ENCODE measurements at regions not wholly inside any gene's neighbourhood (a gene's known extent, or its start where the extent isn't known, plus 50 kb on each side); places are given as distances from the start of the nearest gene placed in this dataset.
"Not testable (repeated sequence)": the region's sequence is repeated elsewhere in the genome, so short reads cannot be mapped to it uniquely, and the experiment has no call there.

DNA sequence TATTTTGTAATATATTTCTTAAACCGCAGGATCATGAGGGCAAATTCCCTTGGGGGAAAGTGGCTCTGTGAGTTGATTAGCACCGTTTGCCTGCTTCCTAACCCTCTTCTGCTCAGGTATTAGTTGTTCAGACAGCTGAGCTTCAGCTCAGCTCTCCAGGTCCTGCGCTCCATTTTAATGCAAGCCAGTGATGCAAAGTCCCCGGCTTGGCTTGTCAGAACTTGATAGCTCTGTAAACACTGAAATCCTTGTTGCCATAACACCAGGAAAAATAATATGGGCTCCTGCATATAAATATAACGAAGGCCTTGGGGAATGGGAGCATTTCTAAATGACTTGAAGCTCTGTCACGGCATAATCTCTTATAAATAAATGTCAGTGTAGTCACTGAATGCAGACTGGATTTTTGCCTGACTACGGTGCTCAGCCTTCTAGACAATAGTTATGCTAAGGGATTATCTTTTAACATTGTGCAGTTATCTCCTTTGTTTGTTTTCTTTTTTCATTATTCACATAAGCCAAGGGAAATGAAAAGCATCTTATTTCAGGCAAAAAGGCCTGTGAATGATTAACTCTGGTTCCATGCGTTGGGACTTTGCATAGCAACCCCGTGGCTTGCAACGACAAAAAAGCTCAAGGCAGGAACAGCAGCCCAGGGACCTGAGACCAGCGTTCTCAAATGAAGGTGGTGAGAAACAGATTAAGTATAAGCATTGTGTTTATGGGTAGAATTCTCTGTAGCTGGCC lies 253.2 kb downstream of the SPRY1 start:
- DNase-seq: no peak

DNA sequence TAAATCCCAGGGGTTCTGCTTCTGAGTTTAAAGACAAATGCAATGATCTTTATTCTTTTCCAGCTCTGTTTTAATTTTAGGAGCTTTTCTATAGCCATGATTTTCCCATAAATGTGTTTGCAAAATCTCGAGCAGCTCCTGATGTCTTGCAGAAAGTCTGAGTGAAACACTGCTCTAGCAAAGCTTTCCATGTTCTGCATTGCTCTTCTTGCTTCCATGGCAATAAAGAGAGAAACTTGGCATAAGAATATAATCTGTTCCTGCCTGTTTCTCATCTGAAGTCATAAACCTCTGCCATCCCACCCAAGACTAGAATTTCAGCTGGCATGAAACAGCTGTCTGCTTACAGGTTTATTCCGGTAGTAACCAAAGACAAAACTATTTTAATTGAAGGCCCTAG lies 254.5 kb downstream of the SPRY1 start:
- no peak for DNase-seq

DNA sequence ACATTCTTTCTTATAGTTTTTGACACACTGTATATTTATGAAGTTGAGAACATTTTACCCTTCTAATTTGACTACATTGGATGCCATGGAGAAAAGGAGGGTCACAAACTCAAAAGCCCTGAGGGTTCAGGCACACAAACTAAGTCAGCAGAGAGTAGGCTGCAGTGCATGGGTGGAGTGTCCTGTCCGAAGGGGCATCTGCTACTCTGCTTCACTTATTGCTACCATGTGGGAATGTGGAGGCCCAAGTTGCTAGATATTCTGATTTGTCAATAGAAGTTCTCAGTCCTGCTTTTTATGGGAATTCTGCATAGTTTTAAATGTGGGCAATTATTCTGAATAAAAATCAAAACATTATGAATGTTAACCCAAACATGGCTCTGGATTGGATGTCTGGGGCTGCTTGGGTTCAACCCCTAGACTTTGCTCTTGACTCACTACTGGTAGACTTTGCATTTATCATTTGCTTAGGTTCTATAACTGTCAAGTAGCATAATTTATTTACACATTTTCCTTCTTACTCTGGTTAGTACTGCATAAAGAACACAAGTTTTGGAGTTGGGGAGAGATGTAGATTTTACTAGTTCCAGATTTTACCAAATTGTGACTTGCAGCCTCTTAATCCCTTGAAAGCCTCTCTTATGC lies 255.1 kb downstream of the SPRY1 start:
- no peak for DNase-seq

DNA sequence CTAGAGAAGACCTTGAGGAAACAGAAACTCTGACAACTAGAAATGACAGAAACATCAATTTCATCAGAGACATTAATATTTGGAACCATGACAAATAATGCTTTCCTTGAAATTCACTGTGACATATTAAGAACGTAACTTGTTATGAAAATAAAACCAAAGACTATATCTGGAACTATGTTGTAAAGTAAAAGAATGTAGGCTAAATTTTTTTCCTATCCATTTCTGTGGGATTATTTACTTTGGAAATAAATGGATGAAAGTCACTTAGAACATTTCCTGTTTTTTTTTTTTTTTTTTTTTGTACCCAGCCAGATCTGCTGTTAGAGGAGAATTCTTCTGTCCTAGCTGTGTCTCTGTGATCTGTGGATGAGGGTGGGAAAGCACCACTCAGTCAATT lies 255.9 kb downstream of the SPRY1 start:
- no peak for DNase-seq

DNA sequence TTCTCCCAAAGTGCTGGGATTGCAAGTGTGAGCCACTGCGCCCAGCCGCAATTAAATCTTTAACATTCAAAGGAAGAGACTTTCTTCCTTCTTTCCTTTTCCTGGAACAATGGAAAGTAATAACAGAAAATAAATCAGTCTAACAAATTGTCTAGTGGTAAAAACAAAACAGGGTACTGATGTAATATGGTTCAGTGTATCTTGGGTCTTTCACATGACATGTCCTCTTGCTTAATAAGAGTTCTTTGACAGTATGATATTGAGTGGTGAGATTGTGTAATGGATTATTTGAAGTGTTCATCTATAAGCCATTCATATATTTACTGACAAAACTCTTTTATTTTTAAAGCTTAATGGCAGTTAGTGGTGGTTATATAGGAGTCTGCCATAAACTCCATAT lies 256.6 kb downstream of the SPRY1 start:
- no peak for DNase-seq

DNA sequence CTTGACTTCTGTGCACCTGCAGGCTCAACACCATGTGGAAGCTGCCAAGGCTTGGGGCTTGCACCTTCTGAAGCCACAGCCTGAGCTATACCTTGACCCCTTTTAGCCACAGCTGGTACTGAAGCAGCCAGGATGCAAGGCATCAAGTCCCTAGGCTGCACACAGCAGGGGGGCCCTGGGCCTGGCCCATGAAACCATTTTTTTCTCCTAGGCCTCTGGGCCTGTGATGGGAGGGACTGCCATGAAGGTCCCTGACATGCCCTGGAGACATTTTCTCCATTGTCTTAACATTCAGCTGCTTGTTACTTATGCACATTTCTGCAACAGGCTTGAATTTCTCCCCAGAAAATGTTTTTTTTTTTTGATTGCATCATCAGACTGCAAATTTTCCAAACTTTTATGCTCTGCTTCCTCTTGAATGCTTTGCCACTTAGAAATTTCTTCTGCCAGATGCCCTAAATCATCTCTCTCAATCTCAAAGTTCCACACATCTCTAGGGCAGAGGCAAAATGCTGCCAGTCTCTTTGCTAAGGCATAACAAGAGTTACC lies 260.2 kb downstream of the SPRY1 start:
- not testable (repeated sequence) for DNase-seq

DNA sequence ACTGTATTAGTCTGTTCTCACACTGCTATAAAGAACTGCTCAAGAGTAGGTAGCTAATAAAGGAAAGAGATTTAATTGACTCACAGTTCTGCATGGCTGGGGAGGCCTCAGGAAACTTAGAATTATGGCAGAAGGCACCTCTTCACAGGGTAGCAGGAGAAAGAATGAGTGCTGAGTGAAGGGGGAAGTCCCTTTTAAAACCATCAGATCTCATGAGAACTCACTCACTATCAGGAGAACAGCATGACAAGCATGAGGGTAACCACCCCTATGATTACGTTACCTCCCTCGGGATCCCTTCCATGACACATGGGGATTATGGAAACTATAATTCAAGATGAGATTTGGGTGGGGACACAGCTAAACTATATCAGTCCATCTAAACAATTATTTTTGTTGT lies 261.0 kb downstream of the SPRY1 start:
- not testable (repeated sequence) for DNase-seq

DNA sequence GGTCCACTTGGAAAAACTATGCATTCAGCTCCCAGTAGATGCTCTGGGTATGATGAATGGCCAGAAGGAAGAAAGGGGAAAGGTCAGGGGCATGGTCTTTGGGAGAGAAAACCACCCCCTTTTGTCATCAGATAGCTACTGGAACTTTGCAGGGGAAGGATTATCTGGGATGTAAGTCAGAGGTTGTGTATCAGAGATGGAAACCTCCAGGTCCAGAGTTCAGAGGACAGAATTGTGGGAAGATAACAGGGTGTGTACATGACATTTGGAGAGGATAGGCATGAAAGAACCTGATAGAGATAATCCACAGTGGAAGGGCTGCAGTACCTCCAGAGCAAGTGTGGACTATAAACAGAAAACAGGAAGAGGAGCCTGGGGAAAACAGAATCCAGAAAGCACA lies 262.7 kb downstream of the SPRY1 start:
- no peak for DNase-seq

DNA sequence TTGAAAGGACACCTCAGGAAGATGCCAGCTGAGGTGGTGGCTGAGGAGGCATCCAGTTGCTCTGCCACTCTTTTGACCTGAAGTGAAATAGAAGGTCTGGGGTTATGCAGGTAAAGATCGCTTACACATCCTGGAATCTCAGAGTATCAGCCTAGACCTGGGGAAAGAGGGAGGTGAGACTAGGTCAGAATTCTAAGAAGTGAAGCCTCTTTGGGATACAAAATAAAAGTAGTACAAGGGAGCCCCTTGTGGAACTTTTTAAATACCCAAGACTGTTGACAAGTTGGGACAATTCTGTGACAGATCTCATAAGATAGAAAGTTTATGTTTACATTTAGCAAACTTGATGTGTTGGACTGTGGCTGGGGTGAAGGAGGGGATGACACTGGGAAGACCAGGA lies 263.1 kb downstream of the SPRY1 start:
- no peak for DNase-seq

DNA sequence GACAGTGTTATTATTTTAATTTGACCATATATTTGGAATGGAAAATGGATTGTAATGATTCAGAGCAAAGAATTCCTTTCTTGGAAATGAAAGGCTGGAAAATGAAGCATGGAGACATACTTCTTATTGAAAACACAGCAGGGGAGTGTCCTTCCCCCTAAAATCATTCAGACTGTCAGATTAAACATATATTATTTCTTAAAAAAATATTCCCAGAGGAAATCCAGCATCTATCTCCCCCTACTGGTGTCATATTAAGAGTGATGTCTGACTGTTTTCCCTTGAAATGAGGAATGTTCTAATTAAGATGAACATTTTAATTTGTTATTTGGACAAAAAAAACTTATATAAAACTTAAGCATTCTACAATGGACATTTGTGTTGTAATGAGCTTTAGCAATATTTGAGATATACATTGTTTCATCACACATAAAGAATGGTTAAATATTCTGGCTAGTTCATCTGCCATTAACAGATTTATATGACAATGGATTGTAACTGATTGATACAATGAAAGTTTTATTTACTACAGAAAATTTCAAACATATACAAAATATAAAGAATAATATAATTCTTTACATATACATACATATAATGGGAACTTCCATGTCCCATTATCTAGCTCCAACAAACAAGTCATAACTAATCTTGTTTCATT lies 264.6 kb downstream of the SPRY1 start:
- DNase-seq: no peak

DNA sequence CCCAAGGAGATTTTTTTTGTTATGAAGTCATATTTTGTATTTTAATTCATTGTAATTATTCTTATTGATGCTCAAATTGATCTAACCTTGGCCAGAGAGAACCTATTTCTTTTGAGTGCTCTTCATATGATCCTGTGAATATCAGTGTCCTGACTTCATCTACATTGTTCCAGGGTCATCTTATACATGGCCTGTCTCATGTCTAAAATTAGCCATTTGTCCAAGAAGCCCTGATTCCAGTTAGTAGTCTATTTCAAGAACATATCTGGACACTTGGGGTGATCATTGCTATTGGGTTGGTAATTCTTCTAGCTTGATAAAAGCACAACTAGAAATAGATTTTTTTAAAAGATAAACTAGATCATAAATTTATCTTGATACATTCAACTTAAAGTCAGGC lies 266.2 kb downstream of the SPRY1 start:
- DNase-seq: no peak

DNA sequence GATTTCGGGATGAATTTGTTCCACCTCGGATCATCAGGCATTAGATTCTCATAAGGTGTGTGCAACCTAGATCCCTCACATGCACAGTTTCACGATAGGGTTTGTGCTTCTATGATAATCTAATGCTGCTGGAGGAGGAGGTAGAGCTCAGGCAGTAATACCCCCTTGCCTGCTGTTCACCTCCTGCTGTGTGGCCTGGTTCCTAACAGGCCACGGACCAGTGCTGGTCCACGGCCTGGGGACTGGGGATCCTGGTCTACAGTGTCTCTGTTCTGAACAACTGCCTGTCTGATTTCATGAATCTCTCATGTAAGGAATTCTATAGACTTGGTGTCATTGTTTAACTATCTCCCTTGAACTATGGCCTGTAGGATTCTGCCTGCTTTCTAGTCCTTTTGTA lies 269.9 kb downstream of the SPRY1 start:
- DNase-seq: no peak

DNA sequence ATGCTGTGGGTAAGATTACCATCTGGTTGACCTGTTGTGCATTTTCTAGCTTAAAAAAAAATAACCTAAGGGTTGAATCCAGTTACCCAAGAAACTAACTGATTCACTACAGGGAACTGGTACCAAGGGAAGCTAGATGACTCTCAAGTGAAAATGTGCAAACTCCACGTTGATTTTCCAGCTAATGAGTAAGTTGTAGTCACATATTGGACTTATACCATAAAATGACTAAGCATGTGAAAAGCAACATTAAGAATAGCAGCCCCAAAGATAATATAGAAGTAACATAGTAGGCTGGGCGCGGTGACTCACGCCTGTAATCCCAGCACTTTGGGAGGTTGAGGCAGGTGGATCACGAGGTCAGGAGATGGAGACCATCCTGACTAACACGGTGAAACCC lies 270.9 kb downstream of the SPRY1 start:
- no peak for DNase-seq

DNA sequence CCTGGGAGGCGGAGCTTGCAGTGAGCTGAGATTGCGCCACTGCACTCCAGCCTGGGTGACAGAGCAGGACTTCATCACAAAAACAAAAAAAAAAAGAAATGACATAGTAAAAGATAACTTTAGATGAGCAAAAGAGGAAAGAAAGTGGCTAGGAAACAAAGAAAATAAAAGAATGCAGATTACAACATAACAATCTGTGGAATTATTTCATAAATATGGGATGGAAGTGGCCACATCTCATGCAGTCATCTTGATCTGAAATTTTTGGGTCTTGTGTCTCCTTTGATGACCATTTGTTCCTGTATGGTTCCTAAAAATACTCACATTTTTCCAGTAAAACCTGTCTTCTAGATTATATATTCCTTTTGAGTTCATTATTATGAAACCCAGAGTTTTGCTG lies 271.4 kb downstream of the SPRY1 start:
- no peak for DNase-seq

DNA sequence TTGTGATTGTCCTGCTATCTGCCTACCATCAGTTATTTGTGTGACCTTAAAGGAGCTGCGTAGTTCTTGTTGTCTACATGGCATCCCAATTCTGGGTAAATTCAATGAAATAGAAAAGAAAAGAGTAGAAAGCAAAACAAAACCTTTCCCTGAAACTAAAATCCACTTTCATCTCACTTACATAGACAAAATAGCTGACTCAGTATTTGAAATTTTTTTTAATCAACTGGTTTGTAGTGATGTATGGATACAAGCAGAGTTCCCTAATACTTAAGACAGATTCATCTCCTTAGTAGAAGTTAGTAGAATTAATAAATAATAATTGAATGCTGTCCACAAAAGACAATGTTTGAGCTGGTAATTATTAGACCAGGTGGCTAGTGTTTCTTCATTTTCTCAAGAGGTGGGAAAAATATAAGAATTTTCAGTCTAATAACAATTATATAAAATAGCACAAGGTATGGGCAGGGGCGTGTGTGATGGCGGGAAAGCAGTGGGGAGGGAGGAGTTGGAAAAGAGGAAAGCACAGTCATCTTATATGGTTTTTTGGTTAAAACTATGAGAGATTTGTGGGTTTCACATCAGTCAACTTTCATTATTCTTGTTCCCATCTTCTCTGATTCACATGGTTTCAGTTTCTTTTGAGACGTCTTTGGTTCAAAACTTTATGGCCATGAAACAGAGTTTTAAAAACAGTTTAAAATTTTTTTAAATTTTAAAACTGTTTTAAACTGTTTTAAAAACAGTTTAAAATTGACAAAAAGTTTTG lies 275.2 kb downstream of the SPRY1 start:
- no peak for DNase-seq

DNA sequence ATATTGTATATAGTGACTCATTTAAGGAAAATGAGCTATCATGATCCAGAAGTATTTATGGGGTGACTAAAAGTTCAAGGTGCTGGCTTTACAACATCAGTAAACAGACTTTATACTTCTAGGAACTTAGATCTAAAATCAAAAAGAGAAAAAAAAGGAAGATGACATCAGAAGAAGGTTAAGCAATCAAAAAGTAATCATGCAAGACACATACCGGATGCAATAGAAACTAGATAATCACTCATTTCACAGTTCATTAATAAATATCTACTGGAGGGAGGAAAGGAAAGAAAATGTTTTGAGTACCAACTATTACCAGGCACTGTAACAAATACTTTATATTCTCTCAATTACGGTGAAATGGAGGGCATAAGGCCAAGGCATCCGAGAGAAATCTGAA lies 276.4 kb downstream of the SPRY1 start:
- DNase-seq: no peak

DNA sequence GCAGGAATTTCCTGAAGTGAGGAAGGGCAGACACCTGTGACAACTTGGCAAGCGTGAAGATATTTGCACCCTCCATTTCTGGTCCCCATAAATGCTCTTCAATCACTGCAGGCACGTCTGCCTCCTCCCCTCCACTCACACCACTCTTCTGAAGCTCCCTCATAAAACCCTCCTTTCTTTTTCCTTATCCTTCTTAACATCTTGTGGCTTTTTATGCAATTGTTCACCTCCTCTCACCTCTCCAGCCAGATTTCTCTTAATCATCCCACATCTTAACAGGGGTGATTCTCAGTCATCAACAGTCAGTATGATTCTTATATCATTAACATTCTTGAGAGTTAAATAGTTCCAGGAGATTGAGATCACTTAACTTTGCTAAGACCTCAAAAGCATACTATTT lies 277.4 kb downstream of the SPRY1 start:
- no peak for DNase-seq

DNA sequence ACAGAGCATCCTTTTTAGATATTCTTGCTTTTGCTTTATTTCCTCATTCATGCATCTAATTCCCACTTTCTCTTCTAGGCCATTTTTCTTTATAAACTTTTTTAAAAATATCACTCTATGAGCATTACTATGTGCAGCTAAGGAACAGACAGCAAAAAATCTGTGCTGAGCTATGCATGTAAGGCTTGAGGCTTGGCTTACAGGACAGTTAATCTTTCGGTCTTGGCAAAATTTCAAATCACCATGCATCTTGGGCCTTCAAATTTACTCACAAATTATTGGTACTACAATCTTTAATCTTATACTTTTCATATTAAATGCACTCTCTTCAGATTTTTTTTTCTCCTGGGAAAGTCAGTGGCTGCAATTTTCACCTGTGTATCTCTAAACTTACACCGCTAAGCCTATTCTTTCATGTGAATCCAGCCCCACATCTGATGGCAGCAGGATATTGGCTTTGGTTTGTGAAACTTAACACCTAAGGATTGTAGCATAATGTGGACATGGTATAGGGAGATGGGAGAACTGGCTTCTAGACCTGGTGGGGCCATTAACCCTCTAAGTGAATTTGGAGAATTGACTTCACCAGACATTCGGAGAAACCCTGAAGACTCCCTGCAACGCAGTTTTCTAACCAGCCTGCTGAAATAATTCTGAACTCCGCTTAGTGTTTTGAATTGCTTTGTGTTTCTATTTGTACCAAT lies 278.3 kb downstream of the SPRY1 start:
- no peak for DNase-seq

DNA sequence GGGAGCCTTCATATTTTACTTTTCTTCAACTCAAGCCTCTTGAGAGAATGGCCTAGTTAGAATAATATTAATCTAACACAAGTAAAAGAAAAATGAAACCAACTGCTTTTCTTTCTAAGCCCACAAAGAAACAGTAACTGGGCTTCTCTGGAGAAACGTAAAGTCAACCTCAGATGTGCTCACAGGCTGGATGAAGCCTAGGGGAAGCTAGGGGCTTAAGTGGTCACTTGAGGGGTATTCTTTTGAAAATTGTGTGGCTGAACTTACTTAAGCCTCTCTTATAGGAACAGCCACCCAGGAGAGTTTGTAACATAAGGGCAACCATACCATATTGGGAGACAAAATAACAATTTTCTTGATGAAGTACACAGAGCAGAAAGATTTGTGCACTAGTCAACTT lies 279.0 kb downstream of the SPRY1 start:
- DNase-seq: no peak

DNA sequence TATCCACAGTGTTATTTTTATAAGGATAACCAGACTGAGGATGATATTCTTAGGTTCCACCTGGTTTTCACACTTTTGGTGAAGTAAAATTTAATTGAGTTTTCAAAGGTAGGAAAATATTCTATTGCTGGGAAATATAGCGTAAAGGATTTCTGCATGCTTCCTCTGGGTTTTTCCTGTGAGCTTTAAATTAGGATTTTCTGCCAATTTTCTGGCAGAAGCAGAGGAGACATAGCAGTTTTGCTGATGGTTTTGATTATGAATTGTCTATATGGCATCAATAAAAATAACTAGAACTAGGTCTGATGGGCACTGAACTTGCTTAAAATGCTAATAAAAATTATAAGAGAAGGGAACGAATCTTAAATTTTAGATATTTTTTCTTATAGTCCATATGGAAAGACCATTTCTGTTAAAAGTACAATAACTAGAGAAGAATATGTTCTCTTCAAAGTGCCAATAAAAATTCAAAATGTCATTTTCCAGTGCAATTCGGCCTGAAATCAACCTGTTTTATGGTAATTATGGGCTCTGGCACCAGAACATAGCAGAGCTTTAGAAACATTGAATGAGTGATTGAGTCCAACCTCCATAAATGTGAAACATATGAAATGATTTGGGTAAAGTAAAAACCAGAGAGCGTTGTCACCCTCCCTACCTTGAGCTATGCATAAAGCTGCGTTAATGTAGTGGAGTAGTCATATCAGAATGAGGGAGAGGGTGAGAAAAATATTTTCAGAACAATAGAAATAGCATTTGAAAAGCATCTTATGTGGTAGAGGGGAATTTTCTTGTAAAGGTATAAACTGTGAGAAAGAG lies 279.7 kb downstream of the SPRY1 start:
- no peak for DNase-seq

DNA sequence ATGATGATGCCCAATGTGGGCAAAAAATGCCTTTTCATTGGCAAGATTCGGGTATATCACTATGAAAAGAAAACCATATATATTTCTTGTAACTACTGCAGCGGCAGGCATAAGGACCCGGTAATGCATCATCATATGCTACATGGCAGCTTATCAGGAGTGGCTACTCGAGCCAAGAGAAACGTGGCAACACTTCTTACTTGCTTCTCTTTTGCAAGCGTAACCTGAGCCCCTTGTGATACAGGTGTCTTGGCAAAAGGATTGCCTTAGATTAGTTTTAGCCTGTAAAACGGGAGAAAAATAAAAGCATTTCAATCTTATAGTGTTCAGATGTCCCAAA lies 280.3 kb downstream of the SPRY1 start:
- no peak for DNase-seq

DNA sequence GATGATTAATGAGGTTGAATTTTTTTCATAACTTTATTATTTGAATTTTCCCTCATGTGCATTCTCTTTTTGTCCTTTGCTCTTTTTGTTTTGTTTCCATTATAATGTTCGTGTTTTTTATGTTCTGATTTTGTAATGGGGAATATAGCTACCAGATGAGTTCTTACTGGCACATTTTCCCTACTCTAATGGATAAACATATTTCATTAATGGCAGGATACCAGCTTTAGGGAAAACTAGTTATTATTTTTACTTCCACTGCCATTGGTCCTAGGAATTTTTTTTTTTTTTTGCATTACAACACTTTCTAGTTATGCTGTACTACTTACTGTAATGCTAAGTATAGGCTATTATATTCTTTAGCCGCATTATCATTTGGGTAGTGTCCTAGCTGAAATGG lies 286.3 kb downstream of the SPRY1 start:
- no peak for DNase-seq
